Smooth muscle cell (in vitro differentiated cells): ENCODE measurements at regions not wholly inside any gene's neighbourhood (a gene's known extent, or its start where the extent isn't known, plus 50 kb on each side); places are given as distances from the start of the nearest gene placed in this dataset.

Experiments used
- DNase-seq: peaks from one replicate; lab custom pipeline; 2025; ENCODE audit not compliant: unreplicated experiment; lab: John Stamatoyannopoulos, UW
- H2AFZ ChIP-seq: fragments of 200-600 bp; sonication (generic); 2 replicates; pipeline ENCODE4 v1.6.0; 2016; ENCODE audit warnings: antibody characterized with exemption, low read depth, mild to moderate bottlenecking
- H3F3A ChIP-seq: fragments of 200-600 bp; sonication (generic); 2 replicates; pipeline ENCODE4 v1.6.0; 2017; ENCODE audit warnings: antibody characterized with exemption, low read depth
- H3K27ac ChIP-seq: fragments of 200-600 bp; sonication (generic); 2 replicates; pipeline ENCODE4 v1.5.1; 2016; ENCODE audit warnings: low read depth, mild to moderate bottlenecking
- H3K27me3 ChIP-seq: fragments of 200-600 bp; sonication (generic); 2 replicates; pipeline ENCODE4 v1.6.1; 2016; ENCODE audit warnings: low read depth, mild to moderate bottlenecking
- H3K36me3 ChIP-seq: fragments of 200-600 bp; sonication (generic); 2 replicates; pipeline ENCODE4 v1.5.1; 2016; ENCODE audit warnings: low read depth
- H3K4me1 ChIP-seq: fragments of 200-600 bp; sonication (generic); 2 replicates; pipeline ENCODE4 v1.5.1; 2016; ENCODE audit warnings: low read depth
- H3K4me2 ChIP-seq: fragments of 200-600 bp; sonication (generic); 2 replicates; pipeline ENCODE4 v1.6.0; 2016; ENCODE audit warnings: mild to moderate bottlenecking
- H3K4me3 ChIP-seq: fragments of 200-600 bp; sonication (generic); 2 replicates; pipeline ENCODE4 v1.5.1; 2016; ENCODE audit warnings: mild to moderate bottlenecking
- H3K79me2 ChIP-seq: fragments of 200-600 bp; sonication (generic); 2 replicates; pipeline ENCODE4 v1.6.0; 2016; ENCODE audit warnings: low read depth, mild to moderate bottlenecking
- H3K9ac ChIP-seq: fragments of 200-600 bp; sonication (generic); 2 replicates; pipeline ENCODE4 v1.6.0; 2016; ENCODE audit warnings: low read depth
- H3K9me3 ChIP-seq: fragments of 200-600 bp; sonication (generic); replicated peaks from 2 replicates; pipeline ENCODE4 v1.5.1; 2016; ENCODE audit warnings: low read depth
- H4K20me1 ChIP-seq: fragments of 200-600 bp; sonication (generic); 2 replicates; pipeline ENCODE4 v1.6.0; 2016; ENCODE audit warnings: low read depth
- CTCF ChIP-seq: fragments of 200-600 bp; sonication (generic); IDR thresholded peaks from 2 replicates; pipeline ENCODE4 v1.5.1; 2017; ENCODE audit warnings: borderline replicate concordance, mild to moderate bottlenecking, antibody characterized with exemption; ENCODE audit not compliant: insufficient read depth, poor library complexity, severe bottlenecking
- WGBS: methylation state at CpG from one replicate; pipeline ENCODE4 v1.1.7; 2016; ENCODE audit warnings: low lambda C conversion rate; 5-methylcytosine and 5-hydroxymethylcytosine counted together

GRCh38 chr4:63637270-63637669, 772.0 kb downstream of the TECRL start:
- no peaks in the 10 kb centered on the region for H4K20me1 ChIP-seq
- no peak overlapping the region for H3K27ac ChIP-seq
- no peak for DNase-seq
- H3F3A ChIP-seq, result no peaks in the 10 kb centered on the region
- no peaks in the 10 kb centered on the region for H3K9me3 ChIP-seq
- no peaks in the 10 kb centered on the region for H3K27me3 ChIP-seq
- no peak overlapping the region for H3K9ac ChIP-seq
- no peak overlapping the region for H3K4me2 ChIP-seq
- no peak overlapping the region for H3K4me3 ChIP-seq
- TF ChIP-seq CTCF, result no peak
- H3K79me2 ChIP-seq, result no peaks in the 10 kb centered on the region
- no peaks in the 10 kb centered on the region for H3K36me3 ChIP-seq
- no peak overlapping the region for H2AFZ ChIP-seq
- H3K4me1 ChIP-seq, result no peaks in the 10 kb centered on the region

GRCh38 chr4:63632858-63633257, 776.4 kb downstream of the TECRL start:
- 86% methylated on average over 2 of the region's 2 CpGs for WGBS
- no peak overlapping the region for H3K9ac ChIP-seq
- no peak overlapping the region for H3K4me3 ChIP-seq
- no peak overlapping the region for H2AFZ ChIP-seq
- no peaks in the 10 kb centered on the region for H3F3A ChIP-seq
- H3K4me1 ChIP-seq, result no peaks in the 10 kb centered on the region
- no peaks in the 10 kb centered on the region for H3K27me3 ChIP-seq
- DNase-seq, result no peak
- H3K27ac ChIP-seq, result no peak overlapping the region
- TF ChIP-seq CTCF, result no peak
- H3K36me3 ChIP-seq, result no peaks in the 10 kb centered on the region
- H3K4me2 ChIP-seq, result no peak overlapping the region
- H4K20me1 ChIP-seq, result no peaks in the 10 kb centered on the region
- H3K79me2 ChIP-seq, result no peaks in the 10 kb centered on the region
- H3K9me3 ChIP-seq, result no peaks in the 10 kb centered on the region

- Histone ChIP-seq H3K9me3 (no peaks in the 10 kb centered on the region), H3K4me1 (no peaks in the 10 kb centered on the region), H3K4me2 (no peak overlapping the region), H4K20me1 (no peaks in the 10 kb centered on the region), H3K27me3 (no peaks in the 10 kb centered on the region), H3K36me3 (no peaks in the 10 kb centered on the region), H3F3A (no peaks in the 10 kb centered on the region), H3K4me3 (no peak overlapping the region), H2AFZ (no peak overlapping the region), H3K27ac (no peak overlapping the region), H3K9ac (no peak overlapping the region), H3K79me2 (no peaks in the 10 kb centered on the region)
- WGBS, result 69% methylated on average over 2 of the region's 2 CpGs
- no peak for TF ChIP-seq CTCF
- DNase-seq, result no peak
These were observed 789.0 kb downstream of the TECRL start for GRCh38 chr4:63620271-63620670.

GRCh38 chr4:63619771-63620170, 789.5 kb downstream of the TECRL start:
- no peak overlapping the region for H3K4me3 ChIP-seq
- TF ChIP-seq CTCF, result no peak
- no peak overlapping the region for H2AFZ ChIP-seq
- no peaks in the 10 kb centered on the region for H3K36me3 ChIP-seq
- H3K4me2 ChIP-seq, result no peak overlapping the region
- no peaks in the 10 kb centered on the region for H4K20me1 ChIP-seq
- H3K9ac ChIP-seq, result no peak overlapping the region
- H3K27ac ChIP-seq, result no peak overlapping the region
- H3F3A ChIP-seq, result no peaks in the 10 kb centered on the region
- no peaks in the 10 kb centered on the region for H3K27me3 ChIP-seq
- H3K79me2 ChIP-seq, result no peaks in the 10 kb centered on the region
- 66% methylated on average over 1 of the region's 1 CpG for WGBS
- no peaks in the 10 kb centered on the region for H3K4me1 ChIP-seq
- DNase-seq, result no peak
- H3K9me3 ChIP-seq, result no peaks in the 10 kb centered on the region
